H1 (cell line): ENCODE measurements at regions not wholly inside any gene's neighbourhood (a gene's known extent, or its start where the extent isn't known, plus 50 kb on each side); places are given as distances from the start of the nearest gene placed in this dataset.

Experiments used
- CTCF ChIA-PET: fragments of 300-600 bp; sonication (Branson Sonifier 250); formaldehyde crosslinking; loops from one replicate; lab custom pipeline; 2021; ENCODE audit not compliant: partially characterized antibody; lab: Charles Lee
- POLR2A ChIA-PET: fragments of 300-600 bp; sonication (Branson Sonifier 250); formaldehyde crosslinking; loops from one replicate; lab custom pipeline; 2021; ENCODE audit warnings: inconsistent platforms; ENCODE audit not compliant: partially characterized antibody; lab: Charles Lee
- DNase-seq, 2 experiments: peaks; one replicate each; pipeline versions ENCODE4 v3.0.0 to v3.0.0-alpha.2; 2010 to 2022; ENCODE audit warnings: low spot score in 2 of 2, low read depth in 1 of 2, mixed read lengths in 1 of 2
- FAIRE-seq: peaks from 2 replicates; lab custom pipeline; 2011; peaks lifted over from hg19 to GRCh38; lab: Jason Lieb, UNC
- H2AFZ ChIP-seq: 2 replicates; pipeline ENCODE4 v1.8.1; 2012; ENCODE audit warnings: low read length, inconsistent platforms
- H2AK5ac ChIP-seq: 2 replicates; pipeline ENCODE4 v1.6.1; 2013; ENCODE audit warnings: low read depth, low read length
- H2BK120ac ChIP-seq: replicated peaks from 2 replicates; pipeline ENCODE3; 2013; ENCODE audit warnings: low read depth, low read length, inconsistent platforms
- H2BK12ac ChIP-seq: 2 replicates; pipeline ENCODE4 v1.6.1; 2013; ENCODE audit warnings: low read depth, low read length
- H2BK15ac ChIP-seq: 2 replicates; pipeline ENCODE4 v1.6.1; 2013; ENCODE audit warnings: low read length
- H2BK20ac ChIP-seq: 2 replicates; pipeline ENCODE4 v1.6.1; 2013; ENCODE audit warnings: low read length
- H2BK5ac ChIP-seq: 2 replicates; pipeline ENCODE4 v1.6.1; 2013; ENCODE audit warnings: low read depth, low read length
- H3K14ac ChIP-seq: 2 replicates; pipeline ENCODE4 v1.6.1; 2013; ENCODE audit warnings: inconsistent platforms; ENCODE audit not compliant: insufficient read length
- H3K18ac ChIP-seq: 2 replicates; pipeline ENCODE4 v1.6.1; 2013; ENCODE audit warnings: low read length; ENCODE audit errors: extremely low read depth
- H3K23ac ChIP-seq: 2 replicates; pipeline ENCODE4 v1.6.1; 2013; ENCODE audit warnings: inconsistent platforms; ENCODE audit not compliant: insufficient read length
- H3K23me2 ChIP-seq: 2 replicates; pipeline ENCODE4 v1.6.1; 2013; ENCODE audit warnings: low read depth, low read length
- H3K27ac ChIP-seq: 2 replicates; pipeline ENCODE4 v1.6.1; 2011; ENCODE audit warnings: low read depth, low read length, inconsistent platforms
- H3K27me3 ChIP-seq, 4 experiments: replicated peaks in 1 of 4; 1 replicate in 1 of 4; 2 replicates in 3 of 4; pipeline versions ENCODE4 v1.6.1 to v1.8.1; 2011 to 2013; ENCODE audit warnings: low read length in 3 of 4, mild to moderate bottlenecking in 3 of 4, inconsistent platforms in 2 of 4, mixed read lengths in 2 of 4, moderate library complexity in 1 of 4; ENCODE audit not compliant: control insufficient read depth in 3 of 4, insufficient read depth in 3 of 4; ENCODE audit errors: extremely low read depth in 1 of 4
- H3K36me3 ChIP-seq, 4 experiments: 2 replicates each; pipeline versions ENCODE4 v1.6.1 to v1.8.1; 2011 to 2013; ENCODE audit warnings: mild to moderate bottlenecking in 4 of 4, low read length in 3 of 4, moderate library complexity in 2 of 4, control low read depth in 1 of 4, inconsistent platforms in 1 of 4; ENCODE audit not compliant: insufficient read depth in 4 of 4, control insufficient read depth in 2 of 4
- H3K4ac ChIP-seq: replicated peaks from 2 replicates; pipeline ENCODE3; 2013; ENCODE audit warnings: low read length, low read depth, mixed read lengths, inconsistent platforms; ENCODE audit not compliant: insufficient read length
- H3K4me1 ChIP-seq, 4 experiments: replicated peaks in 1 of 4; 1 replicate in 1 of 4; 2 replicates in 3 of 4; pipeline versions ENCODE4 v1.6.1 to v1.8.1; 2011 to 2013; ENCODE audit warnings: low read length in 3 of 4, inconsistent platforms in 2 of 4, mixed read lengths in 1 of 4; ENCODE audit not compliant: insufficient read depth in 4 of 4, control insufficient read depth in 3 of 4
- H3K4me2 ChIP-seq, 2 experiments: 2 replicates each; pipeline versions ENCODE4 v1.6.1 to v1.8.1; 2011 to 2013; ENCODE audit warnings: low read depth in 2 of 2, low read length in 2 of 2, control low read depth in 1 of 2, inconsistent platforms in 1 of 2, mild to moderate bottlenecking in 1 of 2; ENCODE audit not compliant: insufficient read depth in 1 of 2
- H3K4me3 ChIP-seq, 4 experiments: fragments of 200-600, 300-600 bp in 1 of 4; sonication (generic), shearing (Covaris generic), sonication (Bioruptor Twin) in 1 of 4; 2 replicates each; pipeline versions ENCODE4 v1.5.1 to v1.8.1; 2011 to 2016; ENCODE audit warnings: low read length in 4 of 4, low read depth in 3 of 4, control low read depth in 2 of 4, inconsistent platforms in 2 of 4, mild to moderate bottlenecking in 2 of 4, mixed read lengths in 1 of 4, moderate library complexity in 1 of 4; ENCODE audit not compliant: insufficient read depth in 2 of 4; ENCODE audit errors: extremely low read depth in 1 of 4
- H3K56ac ChIP-seq: replicated peaks from 2 replicates; pipeline ENCODE3; 2013; ENCODE audit warnings: low read depth, mild to moderate bottlenecking, mixed read lengths, low read length, inconsistent platforms; ENCODE audit not compliant: insufficient read length
- H3K79me1 ChIP-seq: 2 replicates; pipeline ENCODE4 v1.6.1; 2013; ENCODE audit warnings: low read depth, low read length, control low read depth
- H3K79me2 ChIP-seq, 2 experiments: 2 replicates each; pipeline versions ENCODE4 v1.6.1 to v1.8.1; 2012 to 2013; ENCODE audit warnings: low read length in 2 of 2, mild to moderate bottlenecking in 2 of 2, inconsistent platforms in 1 of 2; ENCODE audit not compliant: insufficient read depth in 2 of 2, control insufficient read depth in 1 of 2
- H3K9ac ChIP-seq, 4 experiments: replicated peaks in 1 of 4; 1 replicate in 1 of 4; 2 replicates in 3 of 4; pipeline versions ENCODE4 v1.6.1 to v1.8.1; 2011 to 2013; ENCODE audit warnings: low read depth in 3 of 4, low read length in 3 of 4, control low read depth in 2 of 4, mild to moderate bottlenecking in 2 of 4, moderate library complexity in 2 of 4, inconsistent platforms in 1 of 4; ENCODE audit errors: extremely low read depth in 1 of 4
- H3K9me3 ChIP-seq, 2 experiments: 2 replicates each; pipeline versions ENCODE4 v1.6.1 to v1.8.1; 2012 to 2013; ENCODE audit warnings: mild to moderate bottlenecking in 2 of 2, moderate library complexity in 2 of 2, control low read depth in 1 of 2, inconsistent platforms in 1 of 2, low read depth in 1 of 2, low read length in 1 of 2, mixed read lengths in 1 of 2; ENCODE audit not compliant: insufficient read depth in 2 of 2
- H4K20me1 ChIP-seq, 2 experiments: replicated peaks in 1 of 2; 2 replicates each; pipeline versions ENCODE3 to v1.8.1; 2011 to 2013; ENCODE audit warnings: inconsistent platforms in 2 of 2, low read length in 2 of 2, mild to moderate bottlenecking in 1 of 2; ENCODE audit not compliant: insufficient read depth in 2 of 2, control insufficient read depth in 1 of 2
- H4K5ac ChIP-seq: 2 replicates; pipeline ENCODE4 v1.6.1; 2013; ENCODE audit warnings: low read length, low read depth, mixed read lengths, inconsistent platforms; ENCODE audit not compliant: insufficient read length
- H4K8ac ChIP-seq: 2 replicates; pipeline ENCODE4 v1.8.0; 2013; ENCODE audit warnings: mild to moderate bottlenecking, moderate library complexity, low read length, inconsistent platforms; ENCODE audit not compliant: insufficient read depth; ENCODE audit errors: extremely low read depth
- H4K91ac ChIP-seq: replicated peaks from 2 replicates; pipeline ENCODE3; 2013; ENCODE audit warnings: low read length, mixed read lengths, inconsistent platforms; ENCODE audit not compliant: insufficient read length
- ASH2L ChIP-seq: fragments of 200-600, 300-600 bp; sonication (generic); IDR thresholded peaks from one replicate; pipeline ENCODE4 v1.7.1; 2017; ENCODE audit warnings: low read length
- BRCA1 ChIP-seq: IDR thresholded peaks from 2 replicates; pipeline ENCODE4 v1.6.1; 2012; ENCODE audit warnings: low read depth, low read length, improper control_type of control experiment
- CBX5 ChIP-seq: fragments of 300-800, 300-1000 bp; sonication (generic); IDR thresholded peaks from 2 replicates; pipeline ENCODE4 v1.7.1; 2016; ENCODE audit warnings: antibody characterized with exemption, low read length, low read depth
- CBX8 ChIP-seq: fragments of 300-800, 300-1000 bp; sonication (generic); IDR thresholded peaks from 2 replicates; pipeline ENCODE4 v1.7.1; 2016; ENCODE audit warnings: low read depth, low read length, borderline replicate concordance
- CEBPB ChIP-seq: IDR thresholded peaks from 2 replicates; pipeline ENCODE4 v1.6.1; 2012; ENCODE audit warnings: low read depth, low read length
- CREB1 ChIP-seq: IDR thresholded peaks from 2 replicates; pipeline ENCODE4 v1.6.1; 2012; ENCODE audit warnings: inconsistent platforms
- RNF2 ChIP-seq: fragments of 200-900, 300-1000 bp; sonication (generic); IDR thresholded peaks from 2 replicates; pipeline ENCODE4 v1.7.1; 2016; ENCODE audit warnings: borderline replicate concordance, low read depth, mild to moderate bottlenecking, antibody characterized with exemption, low read length; ENCODE audit not compliant: poor library complexity, severe bottlenecking; ENCODE audit errors: missing control alignments
- SAP30 ChIP-seq: fragments of 300-600 bp; sonication (generic); IDR thresholded peaks from 2 replicates; pipeline ENCODE4 v1.7.1; 2012; ENCODE audit warnings: low read length, moderate library complexity, mild to moderate bottlenecking, inconsistent platforms; ENCODE audit not compliant: insufficient read depth, insufficient replicate concordance
- SIN3A ChIP-seq, 2 experiments: IDR thresholded peaks in 1 of 2; conservative IDR thresholded peaks in 1 of 2; 2 replicates each; pipeline ENCODE4 v1.6.1; 2011 to 2012; ENCODE audit warnings: low read length in 2 of 2, improper control_type of control experiment in 1 of 2, low read depth in 1 of 2, mild to moderate bottlenecking in 1 of 2
- SIX5 ChIP-seq: IDR thresholded peaks from 2 replicates; pipeline ENCODE4 v1.6.1; 2011; ENCODE audit warnings: mild to moderate bottlenecking, low read depth, low read length
- WGBS, 2 experiments: shearing (Covaris generic) in 1 of 2; methylation state at CpG; one replicate each; pipeline versions ENCODE4 v1.1.6 to v1.1.7; 2013 to 2015; ENCODE audit warnings: low lambda C conversion rate in 2 of 2, mixed read lengths in 2 of 2, inconsistent platforms in 1 of 2, low coverage in 1 of 2, missing lambda C conversion rate in 1 of 2; ENCODE audit not compliant: insufficient replicate concordance in 2 of 2, insufficient coverage in 1 of 2, insufficient read length in 1 of 2; ENCODE audit errors: extremely low coverage in 1 of 2, missing lambda C conversion rate in 1 of 2; 5-methylcytosine and 5-hydroxymethylcytosine counted together
- TF ChIP-seq, protein P1 (sequence below): IDR thresholded peaks from 2 replicates; pipeline ENCODE4 v1.6.1; 2012; ENCODE audit warnings: inconsistent platforms
- TF ChIP-seq, protein P2 (sequence below): IDR thresholded peaks from 2 replicates; pipeline ENCODE4 v1.6.1; 2012; ENCODE audit warnings: low read length, inconsistent platforms

DNA sequence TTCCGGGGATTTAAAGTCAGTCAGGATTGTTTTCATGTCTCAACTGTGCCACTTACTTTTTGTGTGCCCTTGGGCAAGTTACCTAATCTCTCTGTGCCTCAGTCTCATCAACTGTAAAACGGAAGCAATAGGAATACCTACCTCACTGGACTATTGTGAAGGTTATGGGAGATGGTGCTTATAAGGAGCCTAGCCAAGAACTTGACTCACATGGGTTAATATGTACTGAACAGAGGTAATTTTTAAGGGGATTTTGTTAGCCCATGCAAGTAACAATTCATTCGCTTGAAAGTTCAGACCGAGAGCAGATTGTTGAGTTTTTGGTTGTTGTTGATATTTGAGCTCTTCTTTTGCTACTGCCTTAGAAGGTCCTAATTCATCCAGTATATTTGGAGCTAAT lies 202.9 kb downstream of the ZNF365 start:
- H4K91ac ChIP-seq, result no peak overlapping the region
- CTCF ChIA-PET, result interaction anchor here (0.6 to 1.9 kb wide), 3 partner anchors 17 to 317 kb away, joined by 3 to 10 read pairs (median 4); no protein-coding TSS in a partner anchor
- H3K9ac ChIP-seq, result no peak overlapping the region
- H3K27ac ChIP-seq, result no peak overlapping the region
- no peak overlapping the region for H2AFZ ChIP-seq
- no peak overlapping the region for H3K14ac ChIP-seq
- H2BK5ac ChIP-seq, result no peak overlapping the region
- no peak overlapping the region for H3K18ac ChIP-seq
- no peaks in the 10 kb centered on the region for H3K23me2 ChIP-seq
- no peak overlapping the region for H2BK12ac ChIP-seq
- no peak overlapping the region for H3K23ac ChIP-seq
- H3K27me3 ChIP-seq, result peaks cover 0 to 1% (median 0%) of the 10 kb centered on the region in 4 experiments; a peak in 1 of 7 replicates
- no peaks in the 10 kb centered on the region for H4K20me1 ChIP-seq
- WGBS, 2 experiments, result 95% methylated on average over 4 of the region's 4 CpGs; no CpG with 5 or more reads in 1 of the 2 experiments
- no peak overlapping the region for H2BK15ac ChIP-seq
- no peak overlapping the region for H4K8ac ChIP-seq
- H2BK120ac ChIP-seq, result no peak overlapping the region
- no peak overlapping the region for H2BK20ac ChIP-seq
- H2AK5ac ChIP-seq, result no peak overlapping the region
- no peak overlapping the region for H3K56ac ChIP-seq
- H3K79me1 ChIP-seq, result no peaks in the 10 kb centered on the region
- no peak overlapping the region for H3K4ac ChIP-seq
- H3K4me2 ChIP-seq, result no peak overlapping the region
- H4K5ac ChIP-seq, result no peak overlapping the region
- H3K4me1 ChIP-seq, result no peaks in the 10 kb centered on the region
- no peaks in the 10 kb centered on the region for H3K36me3 ChIP-seq
- DNase-seq (no peak), FAIRE-seq (no peak)
- H3K4me3 ChIP-seq, result no peak overlapping the region
- no peaks in the 10 kb centered on the region for H3K79me2 ChIP-seq
- POLR2A ChIA-PET, result no interaction called here
- no peaks in the 10 kb centered on the region for H3K9me3 ChIP-seq
- TF ChIP-seq ASH2L, result no peak
- TF ChIP-seq SIN3A (conservative IDR thresholded peaks at IDR 0.05 in 1 of 2, IDR thresholded peaks at IDR 0.05 in 1 of 2; ENCODE audit: low read depth in 1 of 2, low read length in 2 of 2), result no peak
- TF ChIP-seq, protein P1, sequence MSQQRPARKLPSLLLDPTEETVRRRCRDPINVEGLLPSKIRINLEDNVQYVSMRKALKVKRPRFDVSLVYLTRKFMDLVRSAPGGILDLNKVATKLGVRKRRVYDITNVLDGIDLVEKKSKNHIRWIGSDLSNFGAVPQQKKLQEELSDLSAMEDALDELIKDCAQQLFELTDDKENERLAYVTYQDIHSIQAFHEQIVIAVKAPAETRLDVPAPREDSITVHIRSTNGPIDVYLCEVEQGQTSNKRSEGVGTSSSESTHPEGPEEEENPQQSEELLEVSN, result no peak
- no peak for TF ChIP-seq SAP30
- no peak for TF ChIP-seq CREB1
- no peak for TF ChIP-seq CEBPB
- TF ChIP-seq BRCA1, result no peak
- no peak for TF ChIP-seq SIX5
- no peak for TF ChIP-seq CBX8
- TF ChIP-seq, protein P2, sequence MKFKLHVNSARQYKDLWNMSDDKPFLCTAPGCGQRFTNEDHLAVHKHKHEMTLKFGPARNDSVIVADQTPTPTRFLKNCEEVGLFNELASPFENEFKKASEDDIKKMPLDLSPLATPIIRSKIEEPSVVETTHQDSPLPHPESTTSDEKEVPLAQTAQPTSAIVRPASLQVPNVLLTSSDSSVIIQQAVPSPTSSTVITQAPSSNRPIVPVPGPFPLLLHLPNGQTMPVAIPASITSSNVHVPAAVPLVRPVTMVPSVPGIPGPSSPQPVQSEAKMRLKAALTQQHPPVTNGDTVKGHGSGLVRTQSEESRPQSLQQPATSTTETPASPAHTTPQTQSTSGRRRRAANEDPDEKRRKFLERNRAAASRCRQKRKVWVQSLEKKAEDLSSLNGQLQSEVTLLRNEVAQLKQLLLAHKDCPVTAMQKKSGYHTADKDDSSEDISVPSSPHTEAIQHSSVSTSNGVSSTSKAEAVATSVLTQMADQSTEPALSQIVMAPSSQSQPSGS, result no peak
- TF ChIP-seq RNF2, result no peak
- TF ChIP-seq CBX5, result no peak
